ENCODE measurements at regions not wholly inside any gene's neighbourhood (a gene's known extent, or its start where the extent isn't known, plus 50 kb on each side); places are given as distances from the start of the nearest gene placed in this dataset.

GRCh38 chr18:11419338-11419737, 190.1 kb upstream of the SLC35G4 start:
- TF ChIP-seq, protein P1, sequence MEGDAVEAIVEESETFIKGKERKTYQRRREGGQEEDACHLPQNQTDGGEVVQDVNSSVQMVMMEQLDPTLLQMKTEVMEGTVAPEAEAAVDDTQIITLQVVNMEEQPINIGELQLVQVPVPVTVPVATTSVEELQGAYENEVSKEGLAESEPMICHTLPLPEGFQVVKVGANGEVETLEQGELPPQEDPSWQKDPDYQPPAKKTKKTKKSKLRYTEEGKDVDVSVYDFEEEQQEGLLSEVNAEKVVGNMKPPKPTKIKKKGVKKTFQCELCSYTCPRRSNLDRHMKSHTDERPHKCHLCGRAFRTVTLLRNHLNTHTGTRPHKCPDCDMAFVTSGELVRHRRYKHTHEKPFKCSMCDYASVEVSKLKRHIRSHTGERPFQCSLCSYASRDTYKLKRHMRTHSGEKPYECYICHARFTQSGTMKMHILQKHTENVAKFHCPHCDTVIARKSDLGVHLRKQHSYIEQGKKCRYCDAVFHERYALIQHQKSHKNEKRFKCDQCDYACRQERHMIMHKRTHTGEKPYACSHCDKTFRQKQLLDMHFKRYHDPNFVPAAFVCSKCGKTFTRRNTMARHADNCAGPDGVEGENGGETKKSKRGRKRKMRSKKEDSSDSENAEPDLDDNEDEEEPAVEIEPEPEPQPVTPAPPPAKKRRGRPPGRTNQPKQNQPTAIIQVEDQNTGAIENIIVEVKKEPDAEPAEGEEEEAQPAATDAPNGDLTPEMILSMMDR (IDR thresholded peaks at IDR 0.05; ENCODE audit: low read depth, low read length): no peak
- no peak for TF ChIP-seq POLR2A (IDR thresholded peaks at IDR 0.05; ENCODE audit: extremely low read depth, insufficient read length)
